ENCODE measurements at regions not wholly inside any gene's neighbourhood (a gene's known extent, or its start where the extent isn't known, plus 50 kb on each side); places are given as distances from the start of the nearest gene placed in this dataset.

GRCh38 chr9:115862021-115862420, 291.6 kb upstream of the PAPPA start:
- Histone ChIP-seq H3K27me3 (ENCODE audit: control insufficient read depth, insufficient read depth, low read length) (no peaks in the 10 kb centered on the region), H3K9me3 (ENCODE audit: control insufficient read depth, insufficient read depth, low read depth, low read length) (no peaks in the 10 kb centered on the region), H3K27ac (ENCODE audit: low read length) (no peak overlapping the region), H3K4me3 (ENCODE audit: low read depth in 2 of 2, low read length in 2 of 2) (no peak overlapping the region), H3K4me1 (ENCODE audit: control insufficient read depth, insufficient read depth, low read length) (no peaks in the 10 kb centered on the region), H3K36me3 (ENCODE audit: control insufficient read depth, insufficient read depth, low read length) (no peaks in the 10 kb centered on the region; the same call in 1 of the 2 replicates)
- DNase-seq (ENCODE audit: low read depth, low spot score) (no peak), ATAC-seq (no peak)
- in situ Hi-C loops (cut with HindIII; ENCODE audit: low pct_unique_long_range_greater_than_20kb, low sequenced_read_pairs) (no loop called here), intact Hi-C loops (cut with micrococcal nuclease; ENCODE audit: unreplicated experiment) (no loop called here)
- no TSS peak for BruUV-seq (replicated peaks)
- no peak for TF ChIP-seq POLR2AphosphoS5 (IDR thresholded peaks at IDR 0.05; ENCODE audit: low read depth, low read length)
- TF ChIP-seq TCF7L2 (IDR thresholded peaks at IDR 0.05; ENCODE audit: low read depth, low read length), result no peak
- no peak for TF ChIP-seq SIN3A (IDR thresholded peaks at IDR 0.05; ENCODE audit: borderline replicate concordance, insufficient read depth, low read depth, low read length)
- no peak for TF ChIP-seq CTCF (IDR thresholded peaks at IDR 0.05)
- no peak for TF ChIP-seq REST (IDR thresholded peaks at IDR 0.05; ENCODE audit: insufficient read depth in 1 of 2, low read depth in 2 of 2, low read length in 1 of 2)
- ChIA-PET POLR2A (no interaction called here), CTCF (no interaction called here)

- H3K9me3 ChIP-seq (ENCODE audit: control insufficient read depth, insufficient read depth, low read depth, low read length), result no peaks in the 10 kb centered on the region
- BruUV-seq (replicated peaks), result no TSS peak
- no peaks in the 10 kb centered on the region for H3K4me1 ChIP-seq (ENCODE audit: control insufficient read depth, insufficient read depth, low read length)
- DNase-seq (ENCODE audit: low read depth, low spot score) (no peak), ATAC-seq (no peak)
- H3K27ac ChIP-seq (ENCODE audit: low read length), result no peak overlapping the region
- H3K36me3 ChIP-seq (ENCODE audit: control insufficient read depth, insufficient read depth, low read length), result no peaks in the 10 kb centered on the region; the same call in 1 of the 2 replicates
- POLR2A ChIA-PET, result no interaction called here
- H3K27me3 ChIP-seq (ENCODE audit: control insufficient read depth, insufficient read depth, low read length), result no peaks in the 10 kb centered on the region
- TF ChIP-seq POLR2AphosphoS5 (IDR thresholded peaks at IDR 0.05; ENCODE audit: low read depth, low read length) (no peak), CTCF (IDR thresholded peaks at IDR 0.05) (no peak), TCF7L2 (IDR thresholded peaks at IDR 0.05; ENCODE audit: low read depth, low read length) (no peak), REST (IDR thresholded peaks at IDR 0.05; ENCODE audit: insufficient read depth in 1 of 2, low read depth in 2 of 2, low read length in 1 of 2) (no peak), SIN3A (IDR thresholded peaks at IDR 0.05; ENCODE audit: borderline replicate concordance, insufficient read depth, low read depth, low read length) (no peak)
- in situ Hi-C loops (cut with HindIII; ENCODE audit: low pct_unique_long_range_greater_than_20kb, low sequenced_read_pairs) (no loop called here), intact Hi-C loops (cut with micrococcal nuclease; ENCODE audit: unreplicated experiment) (no loop called here)
- CTCF ChIA-PET, result no interaction called here
- no peak overlapping the region for H3K4me3 ChIP-seq (ENCODE audit: low read depth in 2 of 2, low read length in 2 of 2)
Measured at GRCh38 chr9:115864581-115864980, 289.0 kb upstream of the PAPPA start.
